ENCODE measurements at regions not wholly inside any gene's neighbourhood (a gene's known extent, or its start where the extent isn't known, plus 50 kb on each side); places are given as distances from the start of the nearest gene placed in this dataset.
"Not testable (repeated sequence)": the region's sequence is repeated elsewhere in the genome, so short reads cannot be mapped to it uniquely, and the experiment has no call there.

- no peak for ATAC-seq
- ChIA-PET CTCF (interaction anchor here (0.8 kb wide), 1 partner anchor 25 kb away, joined by 3 read pairs; no protein-coding TSS in a partner anchor), POLR2A (no interaction called here)
- Histone ChIP-seq H3K4me2 (no peak overlapping the region), H3K9me3 (peaks cover 9% of the 10 kb centered on the region; the same call in 1 of the 3 replicates), H3K4me1 (peaks cover 11% of the 10 kb centered on the region), H3K4me3 (no peak overlapping the region), H3K27ac (no peak overlapping the region)
- FAIRE-seq: no peak
- TF ChIP-seq MAFK (IDR thresholded peaks at IDR 0.05; ENCODE audit: partially characterized antibody) (no peak), CTCF (IDR thresholded peaks at IDR 0.05) (no peak), ZSCAN20 (CRISPR knock-in tag; IDR thresholded peaks at IDR 0.05) (no peak), TP53 (CRISPR knock-in tag; IDR thresholded peaks at IDR 0.05) (no peak), MAX (IDR thresholded peaks at IDR 0.05) (no peak), HMGXB4 (CRISPR knock-in tag; IDR thresholded peaks at IDR 0.05; ENCODE audit: borderline replicate concordance) (no peak), GATA3 (IDR thresholded peaks at IDR 0.05; ENCODE audit: borderline replicate concordance) (no peak), EP300 (IDR thresholded peaks at IDR 0.05) (no peak), MYC (IDR thresholded peaks at IDR 0.05; ENCODE audit: borderline replicate concordance, low read length) (no peak), CHD2 (IDR thresholded peaks at IDR 0.05; ENCODE audit: low read length, partially characterized antibody) (no peak)
- no peak for DNase-seq (ENCODE audit: low read depth in 1 of 2, low spot score in 1 of 2)
- 66% methylated on average over 9 of the region's 9 CpGs for WGBS (ENCODE audit: missing lambda C conversion rate)
Measured at GRCh38 chr22:44569561-44569991, 71.5 kb upstream of the RTL6 start.

- H3K4me2 ChIP-seq: no peak overlapping the region
- H3K4me3 ChIP-seq: no peak overlapping the region
- no peak for FAIRE-seq
- no peak overlapping the region for H3K27ac ChIP-seq
- TF ChIP-seq CHD2 (IDR thresholded peaks at IDR 0.05; ENCODE audit: low read length, partially characterized antibody): no peak
- 0 out of 3 replicates have a peak, but pooled peaks have one; percentile 18 for TF ChIP-seq SMC3 (IDR thresholded peaks at IDR 0.05)
- no peak for TF ChIP-seq ELK1 (IDR thresholded peaks at IDR 0.05; ENCODE audit: low read depth, low read length)
- TF ChIP-seq HDAC2 (IDR thresholded peaks at IDR 0.05): no peak
- TF ChIP-seq CTCF (IDR thresholded peaks at IDR 0.05): peak; percentile 13; the same call in 1 of the 3 replicates
- TF ChIP-seq RAD21 (conservative IDR thresholded peaks at IDR 0.05 in 1 of 2, IDR thresholded peaks at IDR 0.05 in 1 of 2): peak in 1 of 2 experiments; percentile 38; a peak in 2 of 5 replicates
- DNase-seq (ENCODE audit: low read depth in 1 of 2, low spot score in 1 of 2): peak in 1 of 2 experiments; percentile 46
- 37% methylated on average over 8 of the region's 8 CpGs for WGBS (ENCODE audit: missing lambda C conversion rate)
- POLR2A ChIA-PET: no interaction called here
- ATAC-seq: no peak
- no peaks in the 10 kb centered on the region for H3K4me1 ChIP-seq
- CTCF ChIA-PET: interaction anchor here (0.8 kb wide), 1 partner anchor 32 kb away, joined by 4 read pairs; no protein-coding TSS in a partner anchor
- peaks cover 9% of the 10 kb centered on the region; the same call in 1 of the 3 replicates for H3K9me3 ChIP-seq
Measured at GRCh38 chr22:44567846-44568493, 69.9 kb upstream of the RTL6 start.

GRCh38 chr22:44567378-44567841 lies 69.4 kb upstream of the RTL6 start:
- POLR2A ChIA-PET; H3K27ac ChIP-seq; DNase-seq (ENCODE audit: low read depth in 1 of 2, low spot score in 1 of 2); H3K4me2 ChIP-seq; H3K4me3 ChIP-seq; ATAC-seq; FAIRE-seq; H3K4me1 ChIP-seq; H3K9me3 ChIP-seq: not testable (repeated sequence)
- 62% methylated on average over 7 of the region's 8 CpGs for WGBS (ENCODE audit: missing lambda C conversion rate)
- CTCF ChIA-PET: interaction anchor here (0.8 kb wide), 1 partner anchor 31 kb away, joined by 4 read pairs; no protein-coding TSS in a partner anchor
